ENCODE measurements at regions not wholly inside any gene's neighbourhood (a gene's known extent, or its start where the extent isn't known, plus 50 kb on each side); places are given as distances from the start of the nearest gene placed in this dataset.
"Not testable (repeated sequence)": the region's sequence is repeated elsewhere in the genome, so short reads cannot be mapped to it uniquely, and the experiment has no call there.

GRCh38 chr10:94104316-94105000 is 110.7 kb downstream of the PLCE1 start:
- Histone ChIP-seq H3K4me1 (ENCODE audit: control insufficient read depth in 1 of 2, insufficient read depth in 2 of 2, low read length in 2 of 2) (peaks cover 7 to 27% of the 10 kb centered on the region in 2 donors), H3K27me3 (ENCODE audit: low read depth, low read length) (no peaks in the 10 kb centered on the region), H3K36me3 (ENCODE audit: control insufficient read depth in 1 of 2, insufficient read depth in 2 of 2, low read length in 2 of 2) (no peaks in the 10 kb centered on the region), H3K9me3 (ENCODE audit: control insufficient read depth in 1 of 2, low read length in 2 of 2) (no peaks in the 10 kb centered on the region), H3K27ac (ENCODE audit: low read length) (peak overlapping the region; percentile 30), H3K4me3 (ENCODE audit: low read depth in 1 of 2, low read length in 2 of 2) (no peak overlapping the region)

GRCh38 chr10:94105226-94105625 is 111.5 kb downstream of the PLCE1 start:
- Histone ChIP-seq H3K27ac (ENCODE audit: low read length) (no peak overlapping the region), H3K9me3 (ENCODE audit: control insufficient read depth in 1 of 2, low read length in 2 of 2) (no peaks in the 10 kb centered on the region), H3K27me3 (ENCODE audit: low read depth, low read length) (no peaks in the 10 kb centered on the region), H3K4me1 (ENCODE audit: control insufficient read depth in 1 of 2, insufficient read depth in 2 of 2, low read length in 2 of 2) (peaks cover 7 to 27% of the 10 kb centered on the region in 2 donors), H3K4me3 (ENCODE audit: low read depth in 1 of 2, low read length in 2 of 2) (no peak overlapping the region), H3K36me3 (ENCODE audit: control insufficient read depth in 1 of 2, insufficient read depth in 2 of 2, low read length in 2 of 2) (no peaks in the 10 kb centered on the region)

- no peak overlapping the region for H3K27ac ChIP-seq (ENCODE audit: low read length)
- peaks cover 7 to 22% of the 10 kb centered on the region in 2 donors for H3K4me1 ChIP-seq (ENCODE audit: control insufficient read depth in 1 of 2, insufficient read depth in 2 of 2, low read length in 2 of 2)
- H3K27me3 ChIP-seq (ENCODE audit: low read depth, low read length): no peaks in the 10 kb centered on the region
- no peak overlapping the region for H3K4me3 ChIP-seq (ENCODE audit: low read depth in 1 of 2, low read length in 2 of 2)
- H3K36me3 ChIP-seq (ENCODE audit: control insufficient read depth in 1 of 2, insufficient read depth in 2 of 2, low read length in 2 of 2): no peaks in the 10 kb centered on the region
- no peaks in the 10 kb centered on the region for H3K9me3 ChIP-seq (ENCODE audit: control insufficient read depth in 1 of 2, low read length in 2 of 2)
Observed at GRCh38 chr10:94107191-94107590, 113.5 kb downstream of the PLCE1 start.

GRCh38 chr10:94108200-94108599 is 114.5 kb downstream of the PLCE1 start:
- peaks cover 7 to 18% of the 10 kb centered on the region in 2 donors for H3K4me1 ChIP-seq (ENCODE audit: control insufficient read depth in 1 of 2, insufficient read depth in 2 of 2, low read length in 2 of 2)
- H3K27me3 ChIP-seq (ENCODE audit: low read depth, low read length): no peaks in the 10 kb centered on the region
- no peaks in the 10 kb centered on the region for H3K36me3 ChIP-seq (ENCODE audit: control insufficient read depth in 1 of 2, insufficient read depth in 2 of 2, low read length in 2 of 2)
- no peaks in the 10 kb centered on the region for H3K9me3 ChIP-seq (ENCODE audit: control insufficient read depth in 1 of 2, low read length in 2 of 2)
- H3K4me3 ChIP-seq (ENCODE audit: low read depth in 1 of 2, low read length in 2 of 2): no peak overlapping the region
- no peak overlapping the region for H3K27ac ChIP-seq (ENCODE audit: low read length)

GRCh38 chr10:94111367-94111766 is 117.6 kb downstream of the PLCE1 start:
- no peaks in the 10 kb centered on the region for H3K9me3 ChIP-seq (ENCODE audit: control insufficient read depth in 1 of 2, low read length in 2 of 2)
- H3K27ac ChIP-seq (ENCODE audit: low read length): no peak overlapping the region
- no peaks in the 10 kb centered on the region for H3K36me3 ChIP-seq (ENCODE audit: control insufficient read depth in 1 of 2, insufficient read depth in 2 of 2, low read length in 2 of 2)
- no peaks in the 10 kb centered on the region for H3K27me3 ChIP-seq (ENCODE audit: low read depth, low read length)
- H3K4me1 ChIP-seq (ENCODE audit: control insufficient read depth in 1 of 2, insufficient read depth in 2 of 2, low read length in 2 of 2): peaks cover 0 to 4% of the 10 kb centered on the region in 2 donors
- H3K4me3 ChIP-seq (ENCODE audit: low read depth in 1 of 2, low read length in 2 of 2): no peak overlapping the region

- Histone ChIP-seq H3K27ac (ENCODE audit: low read length) (no peak overlapping the region), H3K36me3 (ENCODE audit: control insufficient read depth in 1 of 2, insufficient read depth in 2 of 2, low read length in 2 of 2) (no peaks in the 10 kb centered on the region), H3K4me1 (ENCODE audit: control insufficient read depth in 1 of 2, insufficient read depth in 2 of 2, low read length in 2 of 2) (no peaks in the 10 kb centered on the region), H3K9me3 (ENCODE audit: control insufficient read depth in 1 of 2, low read length in 2 of 2) (no peaks in the 10 kb centered on the region), H3K27me3 (ENCODE audit: low read depth, low read length) (no peaks in the 10 kb centered on the region), H3K4me3 (ENCODE audit: low read depth in 1 of 2, low read length in 2 of 2) (no peak overlapping the region)
Observed at GRCh38 chr10:94112321-94112720, 118.6 kb downstream of the PLCE1 start.

GRCh38 chr10:94115725-94116124 is 122.0 kb downstream of the PLCE1 start:
- no peaks in the 10 kb centered on the region for H3K4me1 ChIP-seq (ENCODE audit: control insufficient read depth in 1 of 2, insufficient read depth in 2 of 2, low read length in 2 of 2)
- no peaks in the 10 kb centered on the region for H3K27me3 ChIP-seq (ENCODE audit: low read depth, low read length)
- H3K36me3 ChIP-seq (ENCODE audit: control insufficient read depth in 1 of 2, insufficient read depth in 2 of 2, low read length in 2 of 2): no peaks in the 10 kb centered on the region
- H3K9me3 ChIP-seq (ENCODE audit: control insufficient read depth in 1 of 2, low read length in 2 of 2): no peaks in the 10 kb centered on the region
- H3K27ac ChIP-seq (ENCODE audit: low read length): no peak overlapping the region
- H3K4me3 ChIP-seq (ENCODE audit: low read depth in 1 of 2, low read length in 2 of 2): no peak overlapping the region

- Histone ChIP-seq H3K27me3 (ENCODE audit: low read depth, low read length) (no peaks in the 10 kb centered on the region), H3K4me3 (ENCODE audit: low read depth in 1 of 2, low read length in 2 of 2) (no peak overlapping the region), H3K36me3 (ENCODE audit: control insufficient read depth in 1 of 2, insufficient read depth in 2 of 2, low read length in 2 of 2) (no peaks in the 10 kb centered on the region), H3K9me3 (ENCODE audit: control insufficient read depth in 1 of 2, low read length in 2 of 2) (no peaks in the 10 kb centered on the region), H3K4me1 (ENCODE audit: control insufficient read depth in 1 of 2, insufficient read depth in 2 of 2, low read length in 2 of 2) (no peaks in the 10 kb centered on the region), H3K27ac (ENCODE audit: low read length) (no peak overlapping the region)
Observed at GRCh38 chr10:94116848-94117247, 123.1 kb downstream of the PLCE1 start.

GRCh38 chr10:94122211-94122610 is 128.5 kb downstream of the PLCE1 start:
- no peak overlapping the region for H3K27ac ChIP-seq (ENCODE audit: low read length)

GRCh38 chr10:94123258-94123995 is 129.7 kb downstream of the PLCE1 start:
- Histone ChIP-seq H3K27me3 (ENCODE audit: low read depth, low read length) (no peaks in the 10 kb centered on the region), H3K4me1 (ENCODE audit: control insufficient read depth in 1 of 2, insufficient read depth in 2 of 2, low read length in 2 of 2) (peaks cover 7 to 14% of the 10 kb centered on the region in 2 donors), H3K4me3 (ENCODE audit: low read depth in 1 of 2, low read length in 2 of 2) (no peak overlapping the region), H3K36me3 (ENCODE audit: control insufficient read depth in 1 of 2, insufficient read depth in 2 of 2, low read length in 2 of 2) (no peaks in the 10 kb centered on the region), H3K9me3 (ENCODE audit: control insufficient read depth in 1 of 2, low read length in 2 of 2) (no peaks in the 10 kb centered on the region), H3K27ac (ENCODE audit: low read length) (peak overlapping the region; percentile 27)

More at GRCh38 chr10:94122211-94122610, 128.5 kb downstream of the PLCE1 start:
- Histone ChIP-seq H3K36me3 (ENCODE audit: control insufficient read depth in 1 of 2, insufficient read depth in 2 of 2, low read length in 2 of 2) (no peaks in the 10 kb centered on the region), H3K4me3 (ENCODE audit: low read depth in 1 of 2, low read length in 2 of 2) (no peak overlapping the region), H3K27me3 (ENCODE audit: low read depth, low read length) (no peaks in the 10 kb centered on the region), H3K9me3 (ENCODE audit: control insufficient read depth in 1 of 2, low read length in 2 of 2) (no peaks in the 10 kb centered on the region), H3K4me1 (ENCODE audit: control insufficient read depth in 1 of 2, insufficient read depth in 2 of 2, low read length in 2 of 2) (peaks cover 7 to 14% of the 10 kb centered on the region in 2 donors)

- not testable (repeated sequence) for H3K4me3 ChIP-seq (ENCODE audit: low read depth in 1 of 2, low read length in 2 of 2); H3K9me3 ChIP-seq (ENCODE audit: control insufficient read depth in 1 of 2, low read length in 2 of 2); H3K36me3 ChIP-seq (ENCODE audit: control insufficient read depth in 1 of 2, insufficient read depth in 2 of 2, low read length in 2 of 2); H3K27me3 ChIP-seq (ENCODE audit: low read depth, low read length); H3K27ac ChIP-seq (ENCODE audit: low read length)
- H3K4me1 ChIP-seq (ENCODE audit: control insufficient read depth in 1 of 2, insufficient read depth in 2 of 2, low read length in 2 of 2): peaks cover 7 to 19% of the 10 kb centered on the region in 2 donors
Observed at GRCh38 chr10:94124147-94124546, 130.4 kb downstream of the PLCE1 start.
